Astrocyte of the hippocampus (primary cell): ENCODE measurements at regions not wholly inside any gene's neighbourhood (a gene's known extent, or its start where the extent isn't known, plus 50 kb on each side); places are given as distances from the start of the nearest gene placed in this dataset.

ENCODE experiments used
- DNase-seq: peaks from one replicate; pipeline ENCODE4 v3.0.0; 2011; ENCODE audit warnings: low read depth, low spot score

GRCh38 chrX:103158317-103158621 is 56.6 kb upstream of the BEX4 start:
- DNase-seq, result no peak

- peak; percentile 54 for DNase-seq
Measured at GRCh38 chrX:103157496-103158316, 57.2 kb upstream of the BEX4 start.

GRCh38 chrX:103155201-103155600 is 59.7 kb upstream of the BEX4 start:
- no peak for DNase-seq

GRCh38 chrX:103153661-103154060 is 60.7 kb upstream of the NXF3 start:
- DNase-seq, result no peak

GRCh38 chrX:103151799-103152198 is 58.9 kb upstream of the NXF3 start:
- DNase-seq, result no peak

- no peak for DNase-seq
Measured at GRCh38 chrX:103149652-103150051, 56.7 kb upstream of the NXF3 start.

GRCh38 chrX:103148075-103148474 is 55.1 kb upstream of the NXF3 start:
- no peak for DNase-seq
